ENCODE measurements at regions not wholly inside any gene's neighbourhood (a gene's known extent, or its start where the extent isn't known, plus 50 kb on each side); places are given as distances from the start of the nearest gene placed in this dataset.

GRCh38 chr6:105504706-105505105, 101.8 kb upstream of the PREP start:
- TF ChIP-seq, protein P1, sequence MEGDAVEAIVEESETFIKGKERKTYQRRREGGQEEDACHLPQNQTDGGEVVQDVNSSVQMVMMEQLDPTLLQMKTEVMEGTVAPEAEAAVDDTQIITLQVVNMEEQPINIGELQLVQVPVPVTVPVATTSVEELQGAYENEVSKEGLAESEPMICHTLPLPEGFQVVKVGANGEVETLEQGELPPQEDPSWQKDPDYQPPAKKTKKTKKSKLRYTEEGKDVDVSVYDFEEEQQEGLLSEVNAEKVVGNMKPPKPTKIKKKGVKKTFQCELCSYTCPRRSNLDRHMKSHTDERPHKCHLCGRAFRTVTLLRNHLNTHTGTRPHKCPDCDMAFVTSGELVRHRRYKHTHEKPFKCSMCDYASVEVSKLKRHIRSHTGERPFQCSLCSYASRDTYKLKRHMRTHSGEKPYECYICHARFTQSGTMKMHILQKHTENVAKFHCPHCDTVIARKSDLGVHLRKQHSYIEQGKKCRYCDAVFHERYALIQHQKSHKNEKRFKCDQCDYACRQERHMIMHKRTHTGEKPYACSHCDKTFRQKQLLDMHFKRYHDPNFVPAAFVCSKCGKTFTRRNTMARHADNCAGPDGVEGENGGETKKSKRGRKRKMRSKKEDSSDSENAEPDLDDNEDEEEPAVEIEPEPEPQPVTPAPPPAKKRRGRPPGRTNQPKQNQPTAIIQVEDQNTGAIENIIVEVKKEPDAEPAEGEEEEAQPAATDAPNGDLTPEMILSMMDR (IDR thresholded peaks at IDR 0.05; ENCODE audit: extremely low read depth in 1 of 2, insufficient read depth in 1 of 2, low read depth in 1 of 2, low read length in 2 of 2): no peak
- TF ChIP-seq GATA2 (IDR thresholded peaks at IDR 0.05; ENCODE audit: insufficient read depth, insufficient read length, low read depth, low read length) (no peak), POLR2A (IDR thresholded peaks at IDR 0.05; ENCODE audit: low read depth, low read length) (no peak), MAX (IDR thresholded peaks at IDR 0.05; ENCODE audit: insufficient read depth, insufficient read length) (no peak), FOS (IDR thresholded peaks at IDR 0.05; ENCODE audit: borderline replicate concordance, insufficient read depth, low read length) (no peak), EZH2 (IDR thresholded peaks at IDR 0.05; ENCODE audit: borderline replicate concordance, low read depth, low read length, severe bottlenecking) (no peak), POLR2AphosphoS5 (IDR thresholded peaks at IDR 0.05; ENCODE audit: insufficient read depth, low read depth, low read length) (no peak), MYC (IDR thresholded peaks at IDR 0.05; ENCODE audit: low read depth, low read length) (no peak)
